Occipital lobe (tissue), 1 donor: ENCODE measurements at regions not wholly inside any gene's neighbourhood (a gene's known extent, or its start where the extent isn't known, plus 50 kb on each side); places are given as distances from the start of the nearest gene placed in this dataset.

ENCODE experiments used
- DNase-seq: peaks from one replicate; lab custom pipeline; 2025; lab: John Stamatoyannopoulos, UW

GRCh38 chr4:4746444-4746843 is 113.0 kb upstream of the MSX1 start:
- no peak for DNase-seq

- no peak for DNase-seq
Measured at GRCh38 chr4:4740071-4740470, 119.4 kb upstream of the MSX1 start.

- no peak for DNase-seq
Measured at GRCh38 chr4:4735870-4736269, 123.6 kb upstream of the MSX1 start.

- no peak for DNase-seq
Measured at GRCh38 chr4:4735136-4735750, 124.2 kb upstream of the MSX1 start.

GRCh38 chr4:4734425-4734824 is 125.0 kb upstream of the MSX1 start:
- no peak for DNase-seq

- DNase-seq = no peak
Measured at GRCh38 chr4:4733663-4734062, 125.8 kb upstream of the MSX1 start.

- no peak for DNase-seq
Measured at GRCh38 chr4:4730249-4730648, 129.2 kb upstream of the MSX1 start.

GRCh38 chr4:4729206-4729605 is 130.3 kb upstream of the MSX1 start:
- no peak for DNase-seq

- no peak for DNase-seq
Measured at GRCh38 chr4:4727536-4727935, 131.9 kb upstream of the MSX1 start.

GRCh38 chr4:4726051-4726450 is 133.4 kb upstream of the MSX1 start:
- no peak for DNase-seq

GRCh38 chr4:4724321-4724720 is 135.1 kb upstream of the MSX1 start:
- DNase-seq = no peak

GRCh38 chr4:4721636-4722035 is 137.8 kb upstream of the MSX1 start:
- no peak for DNase-seq

- DNase-seq = no peak
Measured at GRCh38 chr4:4720646-4721045, 138.8 kb upstream of the MSX1 start.

GRCh38 chr4:4719436-4719835 is 140.0 kb upstream of the MSX1 start:
- no peak for DNase-seq

- no peak for DNase-seq
Measured at GRCh38 chr4:4717692-4718091, 141.8 kb upstream of the MSX1 start.

GRCh38 chr4:4714331-4714730 is 145.1 kb upstream of the MSX1 start:
- no peak for DNase-seq

GRCh38 chr4:4712800-4713528 is 146.5 kb upstream of the MSX1 start:
- DNase-seq = no peak

- DNase-seq = no peak
Measured at GRCh38 chr4:4711902-4712301, 147.6 kb upstream of the MSX1 start.

- DNase-seq = no peak
Measured at GRCh38 chr4:4709736-4710135, 149.7 kb upstream of the MSX1 start.

GRCh38 chr4:4704267-4704666 is 155.2 kb upstream of the MSX1 start:
- DNase-seq = no peak

- DNase-seq = no peak
Measured at GRCh38 chr4:4697584-4697983, 155.7 kb upstream of the STX18 start.

GRCh38 chr4:4696530-4696929 is 154.7 kb upstream of the STX18 start:
- DNase-seq = no peak

- no peak for DNase-seq
Measured at GRCh38 chr4:4695497-4695896, 153.6 kb upstream of the STX18 start.

- no peak for DNase-seq
Measured at GRCh38 chr4:4694827-4695226, 153.0 kb upstream of the STX18 start.
